HUES48 (cell line): ENCODE measurements at regions not wholly inside any gene's neighbourhood (a gene's known extent, or its start where the extent isn't known, plus 50 kb on each side); places are given as distances from the start of the nearest gene placed in this dataset.

Experiments
- H3K27ac ChIP-seq: one replicate; pipeline ENCODE4 v1.7.0; 2013; ENCODE audit warnings: low read depth, low read length, inconsistent platforms
- H3K27me3 ChIP-seq: 2 replicates; pipeline ENCODE4 v1.6.1; 2013; ENCODE audit warnings: mild to moderate bottlenecking, low read length; ENCODE audit not compliant: control insufficient read depth, insufficient read depth
- H3K36me3 ChIP-seq: 2 replicates; pipeline ENCODE4 v1.6.1; 2013; ENCODE audit warnings: low read length; ENCODE audit not compliant: control insufficient read depth, insufficient read depth
- H3K4me1 ChIP-seq: 2 replicates; pipeline ENCODE4 v1.6.1; 2013; ENCODE audit warnings: mild to moderate bottlenecking, low read length; ENCODE audit not compliant: control insufficient read depth, insufficient read depth
- H3K4me3 ChIP-seq: 2 replicates; pipeline ENCODE4 v1.5.1; 2013; ENCODE audit warnings: mild to moderate bottlenecking, low read depth, low read length
- H3K9ac ChIP-seq: 2 replicates; pipeline ENCODE4 v1.6.1; 2013; ENCODE audit warnings: mild to moderate bottlenecking, low read depth, low read length, moderate library complexity
- H3K9me3 ChIP-seq: 2 replicates; pipeline ENCODE4 v1.6.1; 2013; ENCODE audit warnings: low read length; ENCODE audit not compliant: control insufficient read depth, insufficient read depth

DNA sequence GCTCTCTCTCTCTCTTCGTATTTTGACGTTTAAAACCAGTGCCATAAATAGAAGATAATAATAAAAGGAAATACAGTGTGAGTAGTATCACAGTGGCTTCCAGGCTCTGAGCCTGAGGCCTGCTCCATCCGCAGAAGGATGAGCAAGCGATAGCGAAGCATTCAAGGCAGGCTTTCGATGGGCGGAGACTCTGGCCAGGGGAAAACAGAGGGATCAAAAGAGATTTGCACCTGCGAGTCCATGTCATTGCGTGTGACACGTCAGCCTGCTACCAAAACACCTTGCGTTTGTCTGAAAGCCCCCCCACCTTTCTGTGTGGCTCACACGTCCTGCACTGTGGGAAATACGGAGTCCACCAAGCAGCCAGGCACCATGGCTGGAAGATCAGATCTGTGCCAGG is 377.3 kb upstream of the SULF2 start:
- H3K27me3 ChIP-seq, result no peaks in the 10 kb centered on the region
- H3K27ac ChIP-seq, result no peak overlapping the region
- H3K9me3 ChIP-seq, result no peaks in the 10 kb centered on the region
- H3K9ac ChIP-seq, result no peak overlapping the region
- no peaks in the 10 kb centered on the region for H3K36me3 ChIP-seq
- no peaks in the 10 kb centered on the region for H3K4me1 ChIP-seq
- no peak overlapping the region for H3K4me3 ChIP-seq

DNA sequence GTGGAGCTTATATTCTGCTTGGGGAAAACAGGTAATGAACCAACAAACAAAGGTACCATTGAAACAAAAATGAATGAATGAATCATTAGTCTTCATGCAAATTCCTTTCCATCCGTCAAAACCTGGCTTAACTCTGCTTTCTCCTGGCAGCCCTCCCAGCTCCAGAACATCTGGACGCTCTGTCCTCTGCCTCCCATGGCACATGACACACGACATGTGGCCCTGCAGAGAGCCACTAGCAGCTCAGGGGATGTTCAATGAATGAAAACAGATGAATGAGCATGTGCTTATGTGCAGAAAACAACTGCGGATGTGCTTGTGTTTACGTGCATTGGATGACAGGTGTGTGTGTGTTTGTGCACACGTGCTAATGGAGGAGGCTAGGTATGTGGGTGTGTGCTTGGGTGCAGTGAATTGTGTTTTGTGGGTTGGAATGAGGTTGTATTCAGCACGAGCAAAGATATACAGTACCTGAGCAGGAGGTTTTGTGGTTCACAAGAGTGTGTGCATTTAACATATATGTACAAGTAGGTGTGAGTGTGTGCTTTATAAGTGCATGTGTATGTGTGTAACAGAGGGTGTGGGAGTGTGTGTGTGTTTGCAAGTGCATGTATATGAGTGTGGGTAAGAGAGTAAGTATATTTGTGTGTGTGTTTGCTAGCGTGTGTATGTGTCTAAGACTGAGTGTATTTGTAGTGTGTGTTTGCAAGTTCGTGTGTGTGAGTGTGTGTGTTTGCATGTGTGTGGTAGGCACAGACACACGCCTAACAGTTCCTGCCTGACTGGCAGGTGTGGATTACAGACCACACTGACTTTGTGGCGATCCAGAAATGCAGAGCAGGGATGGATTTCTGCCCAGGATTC is 374.1 kb upstream of the SULF2 start:
- no peaks in the 10 kb centered on the region for H3K27me3 ChIP-seq
- H3K9ac ChIP-seq, result no peak overlapping the region
- no peak overlapping the region for H3K4me3 ChIP-seq
- H3K27ac ChIP-seq, result no peak overlapping the region
- no peaks in the 10 kb centered on the region for H3K36me3 ChIP-seq
- H3K9me3 ChIP-seq, result peaks cover 9% of the 10 kb centered on the region
- no peaks in the 10 kb centered on the region for H3K4me1 ChIP-seq

DNA sequence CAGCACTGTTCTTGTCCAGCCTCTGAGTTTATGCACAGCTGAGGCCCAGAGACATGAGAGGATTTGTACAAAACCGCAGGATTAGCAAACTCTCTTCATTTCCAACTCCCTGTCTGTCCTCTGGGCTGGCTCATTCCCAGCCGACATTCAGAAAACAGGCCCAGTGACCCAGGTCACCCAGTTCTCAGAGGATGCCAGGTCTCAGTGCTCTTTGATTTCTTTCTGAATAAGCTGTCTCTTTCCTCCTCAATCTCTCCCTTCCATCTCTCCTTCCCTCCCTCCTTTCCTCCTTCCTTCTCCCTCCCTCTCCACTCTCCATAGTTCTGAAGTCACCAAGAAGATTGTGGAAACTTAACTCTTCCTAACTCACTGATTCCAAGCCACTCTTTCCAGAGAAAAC is 372.7 kb upstream of the SULF2 start:
- Histone ChIP-seq H3K27ac (no peak overlapping the region), H3K4me1 (no peaks in the 10 kb centered on the region), H3K27me3 (no peaks in the 10 kb centered on the region), H3K9ac (no peak overlapping the region), H3K9me3 (peaks cover 9% of the 10 kb centered on the region), H3K4me3 (no peak overlapping the region), H3K36me3 (no peaks in the 10 kb centered on the region)

DNA sequence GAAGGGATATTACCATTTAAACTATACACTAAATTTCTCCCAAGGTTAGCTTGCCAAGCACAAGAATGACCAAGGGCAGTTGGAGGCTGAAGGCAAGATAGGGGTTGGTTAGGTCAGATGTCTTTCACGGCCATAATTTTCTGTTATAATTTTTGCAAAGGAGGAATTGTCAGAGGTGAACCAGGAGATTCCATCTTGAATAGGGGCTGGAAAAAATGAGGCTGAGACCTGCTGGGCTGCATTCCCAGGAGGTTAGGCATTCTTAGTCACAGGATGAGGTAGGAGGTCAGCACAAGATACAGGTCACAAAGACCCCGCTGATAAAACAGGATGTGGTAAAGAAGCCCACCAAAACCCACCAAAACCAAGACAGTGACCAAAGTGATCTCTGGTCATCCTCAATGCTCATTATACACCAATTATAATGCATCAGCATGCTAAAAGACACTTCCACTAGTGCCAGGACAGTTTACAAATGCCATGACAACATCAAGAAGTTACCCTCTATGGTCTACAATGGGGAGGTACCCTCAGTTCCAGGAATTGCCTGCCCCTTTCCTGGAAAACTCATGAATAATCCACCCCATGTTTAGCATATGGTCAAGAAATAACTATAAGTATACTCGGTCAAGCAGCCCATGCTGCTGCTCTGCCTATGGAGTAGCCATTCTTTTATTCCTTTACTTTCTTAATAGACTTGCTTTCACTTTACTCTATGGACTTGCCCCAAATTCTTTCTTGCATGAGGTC is 371.8 kb upstream of the SULF2 start:
- Histone ChIP-seq H3K27ac (no peak overlapping the region), H3K9ac (no peak overlapping the region)

DNA sequence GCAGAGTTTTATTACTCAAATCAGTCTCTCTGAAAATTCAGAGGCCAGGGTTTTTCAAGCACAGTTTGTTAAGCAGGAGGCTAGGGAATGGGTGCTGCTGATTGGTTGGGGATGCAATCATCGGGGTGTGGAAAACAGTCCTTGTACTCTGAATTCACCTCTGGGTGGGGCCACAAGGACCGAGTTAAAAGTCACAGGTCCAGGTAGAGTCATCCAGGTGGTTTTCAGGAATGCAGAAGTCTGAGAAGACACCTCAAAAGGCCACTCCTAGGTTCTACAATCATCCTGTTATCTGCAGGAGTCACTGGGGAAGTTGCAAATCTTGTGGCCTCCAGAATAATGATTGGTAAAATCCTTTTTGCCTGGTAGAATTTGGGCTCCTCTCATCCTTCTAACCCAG is 371.2 kb upstream of the SULF2 start:
- H3K27me3 ChIP-seq, result no peaks in the 10 kb centered on the region
- no peak overlapping the region for H3K9ac ChIP-seq
- no peaks in the 10 kb centered on the region for H3K36me3 ChIP-seq
- peaks cover 9% of the 10 kb centered on the region for H3K9me3 ChIP-seq
- no peak overlapping the region for H3K4me3 ChIP-seq
- no peaks in the 10 kb centered on the region; the same call in 1 of the 2 replicates for H3K4me1 ChIP-seq
- H3K27ac ChIP-seq, result no peak overlapping the region

More for the DNA sequence above, 371.8 kb upstream of the SULF2 start:
- Histone ChIP-seq H3K9me3 (peaks cover 9% of the 10 kb centered on the region), H3K4me1 (no peaks in the 10 kb centered on the region), H3K4me3 (no peak overlapping the region), H3K27me3 (no peaks in the 10 kb centered on the region), H3K36me3 (no peaks in the 10 kb centered on the region)

DNA sequence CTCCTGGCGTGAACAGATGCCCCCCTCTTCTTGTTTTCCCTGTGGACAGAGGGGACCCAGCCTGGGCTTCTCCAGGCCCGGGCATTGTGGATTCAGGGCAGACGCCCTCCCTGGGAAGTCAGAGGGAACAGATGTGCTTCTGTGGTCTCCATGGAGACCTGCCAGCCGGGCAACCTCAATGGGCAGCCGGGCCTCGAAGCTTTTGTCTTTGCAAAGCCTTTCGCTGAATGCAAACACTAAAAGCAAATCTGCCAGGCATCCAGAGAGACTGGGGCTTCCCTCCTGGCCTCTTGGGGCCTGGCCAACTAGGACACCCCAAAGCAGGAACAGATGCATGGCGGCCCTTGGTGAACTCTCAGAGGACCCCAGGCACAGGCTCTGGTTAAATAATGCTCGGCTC is 370.0 kb upstream of the SULF2 start:
- no peaks in the 10 kb centered on the region; the same call in 1 of the 2 replicates for H3K4me1 ChIP-seq
- no peaks in the 10 kb centered on the region for H3K27me3 ChIP-seq
- no peak overlapping the region for H3K4me3 ChIP-seq
- peaks cover 9% of the 10 kb centered on the region for H3K9me3 ChIP-seq
- H3K27ac ChIP-seq, result no peak overlapping the region
- no peak overlapping the region for H3K9ac ChIP-seq
- no peaks in the 10 kb centered on the region for H3K36me3 ChIP-seq

DNA sequence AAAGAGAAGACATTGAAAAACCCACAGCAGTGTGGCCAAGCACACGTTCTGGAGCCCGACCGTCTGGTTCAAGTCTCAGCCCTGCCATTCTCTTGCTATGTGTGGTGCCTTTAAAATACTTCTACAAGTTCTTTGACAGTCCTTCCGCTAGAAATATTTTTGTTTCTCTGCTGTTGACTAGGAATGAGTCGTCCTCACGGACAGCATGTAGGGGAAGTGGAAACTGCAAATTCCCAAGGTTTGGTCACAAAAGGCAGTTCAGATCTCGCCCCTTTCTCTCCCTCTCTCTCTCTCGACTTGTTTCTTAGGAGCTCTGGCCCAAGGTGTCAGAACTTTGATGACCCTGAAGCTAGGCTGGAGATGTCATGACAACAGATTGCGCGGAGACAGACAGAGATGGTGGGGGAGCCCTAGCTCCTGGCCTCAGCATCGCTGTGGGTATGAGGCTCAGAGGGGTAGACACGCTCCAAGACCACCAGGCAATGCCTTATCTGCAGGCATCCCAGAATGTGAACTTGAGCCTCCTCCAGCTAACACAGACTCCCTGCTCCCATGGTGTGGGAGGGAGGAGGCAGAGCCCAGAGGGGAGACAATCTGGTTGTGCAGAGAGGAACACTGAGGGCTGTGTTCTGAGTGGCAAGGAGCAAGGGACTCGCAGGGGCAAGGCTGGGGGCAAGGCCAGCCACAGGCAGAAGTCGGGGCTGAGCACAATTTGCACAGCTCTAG is 368.9 kb upstream of the SULF2 start:
- no peaks in the 10 kb centered on the region for H3K27me3 ChIP-seq

DNA sequence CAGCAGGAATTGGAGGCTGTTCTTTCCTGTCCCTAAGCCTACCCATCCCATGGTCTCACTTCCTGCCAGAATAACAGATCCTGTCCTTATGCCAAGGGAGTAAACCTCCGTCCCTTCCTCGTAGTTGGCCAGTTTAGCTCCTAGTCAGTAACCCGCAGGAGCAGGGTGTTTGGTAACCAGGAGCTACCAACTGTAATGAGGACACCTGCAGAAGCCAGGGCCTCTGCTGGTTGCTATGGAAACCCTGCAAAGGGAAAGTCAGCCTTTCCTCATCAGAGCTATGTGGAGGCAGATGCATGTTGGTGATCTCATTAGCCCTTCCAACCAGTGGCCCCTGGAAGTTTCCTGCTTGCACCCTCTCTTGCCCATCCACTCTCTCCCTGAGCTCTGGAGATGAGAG is 368.2 kb upstream of the SULF2 start:
- Histone ChIP-seq H3K36me3 (no peaks in the 10 kb centered on the region), H3K9ac (no peak overlapping the region), H3K27ac (no peak overlapping the region)

More for the DNA sequence above, 368.9 kb upstream of the SULF2 start:
- Histone ChIP-seq H3K4me3 (no peak overlapping the region), H3K4me1 (no peaks in the 10 kb centered on the region; the same call in 1 of the 2 replicates), H3K9me3 (peaks cover 9% of the 10 kb centered on the region), H3K9ac (no peak overlapping the region), H3K27ac (no peak overlapping the region), H3K36me3 (no peaks in the 10 kb centered on the region)

DNA sequence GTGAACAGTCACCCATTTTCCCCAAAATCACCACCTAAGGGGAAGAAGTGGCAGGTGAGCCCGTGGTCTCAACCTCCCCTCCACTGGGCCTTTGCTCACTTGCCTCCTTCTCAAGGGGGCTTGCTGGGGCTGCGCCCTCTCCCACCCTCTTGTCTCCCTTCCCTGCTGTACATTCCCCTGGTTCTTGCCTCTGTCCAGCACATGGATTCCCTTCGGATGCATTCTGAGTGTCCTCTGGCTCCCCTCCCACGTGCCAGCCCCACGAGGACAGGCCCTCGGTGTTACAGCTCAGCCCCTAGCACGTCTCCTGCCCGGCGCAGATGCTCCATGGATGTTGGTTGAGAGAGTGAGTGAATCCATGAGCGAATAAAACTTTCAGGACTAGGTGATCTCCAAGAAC is 367.8 kb upstream of the SULF2 start:
- Histone ChIP-seq H3K27ac (no peak overlapping the region), H3K4me1 (no peaks in the 10 kb centered on the region; the same call in 1 of the 2 replicates), H3K36me3 (no peaks in the 10 kb centered on the region), H3K4me3 (no peak overlapping the region), H3K27me3 (no peaks in the 10 kb centered on the region), H3K9ac (no peak overlapping the region), H3K9me3 (peaks cover 9% of the 10 kb centered on the region)

More for the DNA sequence above, 368.2 kb upstream of the SULF2 start:
- Histone ChIP-seq H3K27me3 (no peaks in the 10 kb centered on the region), H3K4me1 (no peaks in the 10 kb centered on the region; the same call in 1 of the 2 replicates), H3K9me3 (peaks cover 9% of the 10 kb centered on the region), H3K4me3 (no peak overlapping the region)

DNA sequence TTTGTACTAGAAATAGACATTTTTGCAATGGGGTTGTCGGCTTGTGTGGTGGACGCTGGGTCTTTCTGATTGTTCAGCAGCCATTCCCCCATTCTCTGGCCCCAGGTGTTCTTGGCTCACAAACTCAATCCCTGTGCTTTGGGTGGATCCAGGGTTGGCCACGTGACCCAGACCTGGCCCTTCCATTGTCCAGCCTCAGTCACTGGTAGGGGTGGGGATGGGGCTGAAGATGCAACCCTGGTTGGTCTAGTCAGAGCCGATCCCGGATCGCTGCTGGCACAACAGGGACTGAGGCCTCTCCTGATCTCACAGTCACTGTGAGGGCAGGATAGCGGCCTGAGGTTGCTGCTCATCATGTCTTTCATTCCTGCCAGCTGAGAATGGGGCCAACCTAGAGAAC is 365.3 kb upstream of the SULF2 start:
- no peaks in the 10 kb centered on the region for H3K9me3 ChIP-seq
- no peak overlapping the region for H3K9ac ChIP-seq
- H3K27me3 ChIP-seq, result no peaks in the 10 kb centered on the region
- H3K36me3 ChIP-seq, result no peaks in the 10 kb centered on the region
- H3K4me1 ChIP-seq, result no peaks in the 10 kb centered on the region; the same call in 1 of the 2 replicates
- no peak overlapping the region for H3K27ac ChIP-seq
- H3K4me3 ChIP-seq, result no peak overlapping the region
